ENCODE measurements at regions not wholly inside any gene's neighbourhood (a gene's known extent, or its start where the extent isn't known, plus 50 kb on each side); places are given as distances from the start of the nearest gene placed in this dataset.

GRCh38 chr14:50040895-50041465, 75.4 kb downstream of the VCPKMT start:
- DNase-seq: no peak

- no peak for DNase-seq
Observed at GRCh38 chr14:50041980-50042379, 74.4 kb downstream of the VCPKMT start.

DNA sequence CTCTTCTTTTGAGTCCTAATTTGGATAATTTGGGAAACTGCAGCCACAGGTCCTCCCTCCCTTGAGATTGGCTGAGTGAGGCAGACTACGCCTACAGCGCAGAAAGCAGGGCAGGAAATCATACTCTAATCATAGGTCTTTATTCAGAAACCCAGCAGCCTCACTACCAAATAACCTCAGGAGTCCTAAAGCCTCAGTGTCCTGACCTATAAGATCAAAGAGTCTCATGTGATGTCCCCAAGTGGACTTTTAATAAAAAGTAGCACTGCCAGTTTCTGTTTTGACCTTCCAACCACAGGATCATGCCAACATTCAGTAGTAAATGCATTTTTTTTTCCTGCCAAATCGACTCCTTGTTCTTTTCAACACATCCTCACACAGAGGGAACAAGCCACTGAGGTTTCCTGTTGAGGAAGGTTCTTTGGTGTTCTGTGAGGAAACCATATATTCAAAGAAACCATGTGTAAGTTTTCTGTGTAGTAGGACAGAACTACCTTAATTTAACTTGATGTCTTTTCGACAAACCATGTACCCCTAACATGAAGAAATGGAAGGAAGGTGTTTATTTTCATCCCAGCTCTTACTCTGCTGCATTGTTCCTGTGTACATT, 72.2 kb downstream of the VCPKMT start:
- DNase-seq: no peak

DNA sequence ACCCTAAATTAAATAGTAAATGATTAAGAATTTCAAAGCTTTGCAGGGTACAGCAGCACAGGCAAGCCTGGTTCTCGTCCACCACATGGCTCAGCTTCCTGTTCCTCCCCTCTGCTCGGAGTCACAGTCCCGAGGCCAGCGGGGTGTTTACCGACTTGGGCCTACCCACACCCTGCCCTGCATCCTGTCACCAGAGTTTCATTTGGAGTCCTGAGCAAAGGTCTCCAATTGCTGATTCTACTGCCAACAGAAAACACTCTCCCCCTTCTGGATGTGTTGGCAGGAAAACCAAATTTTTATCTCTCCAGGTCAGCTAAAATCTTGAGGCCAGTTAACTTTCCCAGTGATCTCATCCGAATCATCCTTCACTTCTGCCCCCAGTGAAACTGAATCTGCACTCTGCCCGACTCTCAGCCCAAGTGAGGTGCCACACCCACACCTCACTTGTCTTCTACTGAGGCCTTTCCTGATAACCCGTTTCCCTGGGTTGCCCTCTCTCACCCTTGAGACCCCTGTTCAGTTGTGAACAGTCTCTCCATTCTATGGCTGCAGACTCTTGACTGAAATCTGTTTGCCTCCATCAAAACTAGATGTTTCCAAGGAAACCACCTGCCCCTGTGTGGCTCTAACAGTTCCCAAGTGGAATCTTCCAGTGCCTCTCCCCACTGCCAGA, 71.2 kb downstream of the VCPKMT start:
- DNase-seq: no peak

- DNase-seq: no peak
Observed at GRCh38 chr14:50045837-50046236, 70.5 kb downstream of the VCPKMT start.

DNA sequence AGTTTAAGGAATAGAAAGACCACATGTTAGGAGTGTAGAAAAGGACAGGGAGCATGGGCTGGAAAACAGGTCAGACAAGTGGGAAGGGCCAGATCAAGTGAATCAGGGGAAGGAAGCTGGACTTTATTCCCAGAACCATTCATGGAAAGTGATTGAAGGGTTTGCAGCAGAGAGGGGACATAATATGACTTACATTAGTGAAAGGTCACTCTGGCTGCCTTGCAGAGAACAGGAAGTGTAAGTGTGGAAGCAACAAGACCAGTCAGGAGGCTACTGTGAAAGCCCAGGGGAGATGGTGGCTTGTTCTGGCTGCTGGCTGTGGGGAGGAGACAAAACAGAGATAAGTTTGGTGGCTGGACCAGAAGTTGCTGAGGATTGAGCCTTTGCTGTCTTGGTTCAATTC, 69.1 kb downstream of the VCPKMT start:
- no peak for DNase-seq

DNA sequence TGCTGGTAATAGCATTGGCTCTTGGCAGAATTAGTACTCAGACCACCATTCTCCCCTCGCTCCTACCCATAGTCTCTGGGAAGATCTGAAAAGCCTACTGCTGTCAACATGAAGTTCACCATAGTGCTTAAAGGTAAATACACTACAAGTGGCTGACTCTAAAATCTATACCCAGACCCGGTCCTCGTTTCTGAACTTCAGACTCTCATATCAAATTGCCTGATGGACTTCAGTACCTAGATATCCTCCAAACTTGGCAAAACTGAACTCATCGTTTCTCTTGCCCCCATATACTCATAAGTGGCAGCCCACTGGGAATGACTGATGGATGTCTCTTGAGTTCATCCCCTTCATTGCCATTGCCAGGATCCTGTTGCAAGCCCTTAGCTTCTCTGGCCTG, 67.3 kb downstream of the VCPKMT start:
- DNase-seq: no peak

DNA sequence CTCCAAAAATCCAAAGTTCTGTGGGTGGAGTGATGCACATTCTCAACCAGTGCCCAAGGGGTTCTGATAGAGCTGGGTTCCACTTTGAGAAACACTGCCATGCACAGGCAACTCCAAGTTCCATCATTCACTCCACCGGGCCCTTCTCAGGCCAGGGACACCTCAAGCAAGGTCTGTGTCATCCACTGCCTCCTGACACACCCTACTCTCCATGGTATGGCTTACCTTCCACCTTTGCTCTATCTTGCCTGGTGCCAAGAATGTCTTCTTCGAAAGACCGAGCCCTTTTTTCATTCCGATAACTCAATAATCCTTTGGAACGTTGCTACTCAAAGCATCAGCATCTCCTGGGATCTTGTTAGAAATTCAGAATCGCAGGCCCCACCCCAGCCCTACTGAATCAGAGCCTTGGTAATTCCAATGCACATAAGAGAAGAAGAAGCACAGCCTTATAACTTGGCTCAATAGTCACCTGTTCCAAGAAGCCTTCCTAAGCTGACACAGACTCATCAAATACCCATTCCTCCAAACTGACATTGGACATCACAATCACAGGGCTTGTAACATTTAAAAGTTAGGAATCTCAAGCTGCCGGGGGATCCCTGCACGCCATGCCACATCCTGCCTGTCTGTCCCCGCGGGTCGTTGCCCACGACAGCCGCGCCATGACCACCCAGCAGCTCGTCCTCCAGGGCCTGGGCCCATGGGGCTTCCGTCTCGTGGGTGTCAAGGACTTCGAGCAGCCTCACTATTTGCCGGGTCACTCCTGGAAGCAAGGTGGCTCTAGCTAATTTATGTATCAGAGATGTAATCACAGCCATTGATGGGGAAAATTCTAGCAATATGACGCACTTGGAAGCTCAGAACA, 66.4 kb downstream of the VCPKMT start:
- no peak for DNase-seq

GRCh38 chr14:50051106-50051505, 65.3 kb downstream of the VCPKMT start:
- DNase-seq: no peak

DNA sequence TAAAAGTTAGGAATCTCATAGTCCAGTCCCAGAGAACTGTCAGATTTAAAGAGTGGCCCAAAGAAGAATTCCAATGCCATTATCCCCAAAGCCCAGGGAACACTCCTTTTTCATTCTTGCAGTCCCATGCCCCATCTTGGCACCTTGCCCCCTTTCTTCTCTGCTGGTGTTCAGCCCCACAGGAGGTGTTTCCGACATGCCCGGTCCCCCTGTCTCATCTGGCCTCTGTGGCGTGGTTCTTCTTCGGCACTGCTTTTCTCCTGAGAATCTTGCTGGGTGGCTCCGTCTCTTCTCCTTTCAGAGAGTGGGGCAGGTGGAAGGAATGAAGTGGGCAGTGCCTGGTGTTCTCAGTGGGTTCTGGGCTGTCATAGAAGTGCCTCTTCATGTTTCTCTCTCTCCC, 64.7 kb downstream of the VCPKMT start:
- no peak for DNase-seq

- DNase-seq: no peak
Observed at GRCh38 chr14:50052517-50052916, 63.9 kb downstream of the VCPKMT start.

- DNase-seq: no peak
Observed at GRCh38 chr14:50053935-50054334, 62.4 kb downstream of the VCPKMT start.

DNA sequence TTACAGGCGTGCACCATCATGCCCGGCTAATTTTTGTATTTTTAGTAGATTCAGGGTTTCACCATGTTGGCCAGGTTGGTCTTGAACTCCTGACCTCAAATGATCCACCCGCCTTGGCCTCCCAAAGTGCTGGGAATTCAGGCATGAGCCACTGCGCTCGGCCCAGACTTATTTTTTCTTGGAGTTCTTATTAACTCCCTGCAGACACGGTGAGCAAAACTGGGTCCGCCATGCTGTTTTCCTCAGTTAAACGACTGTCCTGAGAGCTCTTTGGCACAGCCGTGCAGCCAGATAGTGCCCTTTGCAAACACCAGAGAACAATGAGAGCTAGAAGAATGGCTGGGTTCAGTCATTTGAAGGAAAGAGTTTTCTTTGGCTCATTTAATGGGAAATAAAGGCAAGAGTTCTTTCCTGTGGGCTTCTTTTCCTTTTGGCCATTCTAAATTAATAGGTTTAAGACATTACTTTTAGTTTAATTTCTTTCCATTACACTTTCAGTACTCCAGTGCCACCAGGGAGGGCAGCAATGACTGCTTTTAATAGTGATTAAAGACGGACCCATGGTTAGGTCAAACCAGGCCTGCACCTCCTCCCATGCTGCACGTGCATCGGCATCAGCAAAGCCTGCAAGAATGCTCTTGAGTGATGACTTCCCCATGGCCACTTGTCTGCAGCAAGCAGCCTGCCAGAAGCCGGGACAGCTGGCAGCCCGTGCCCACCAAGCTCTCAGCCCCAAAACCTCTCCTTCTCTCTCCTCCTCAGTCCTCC, 60.7 kb downstream of the VCPKMT start:
- no peak for DNase-seq

- DNase-seq: no peak
Observed at GRCh38 chr14:50056435-50056834, 59.9 kb downstream of the VCPKMT start.

- DNase-seq: no peak
Observed at GRCh38 chr14:50057331-50057730, 59.0 kb downstream of the VCPKMT start.

DNA sequence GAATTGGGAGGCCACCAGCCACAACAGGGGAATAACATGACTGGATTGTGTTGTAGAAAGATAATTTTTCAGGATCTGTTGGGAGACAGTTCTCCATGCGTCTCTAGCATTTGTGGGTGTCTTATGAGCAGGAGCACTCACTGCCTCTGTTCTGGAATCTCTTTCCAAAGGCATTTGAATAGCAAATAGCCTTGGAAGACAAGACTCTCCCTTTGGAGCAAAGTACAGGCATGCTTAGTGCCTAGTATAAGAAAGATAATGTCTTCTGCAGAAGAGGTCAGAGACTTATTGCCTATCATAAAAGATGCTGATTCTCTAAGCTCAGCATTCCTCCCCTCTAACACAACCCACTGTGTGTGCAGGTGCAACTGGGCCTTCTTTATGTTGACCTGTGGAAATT, 58.3 kb downstream of the VCPKMT start:
- no peak for DNase-seq

All from SHP77 treated with DMSO at 0.1 percent for 48 hours (cell line).